Occipital lobe (tissue), 1 donor: ENCODE measurements at regions not wholly inside any gene's neighbourhood (a gene's known extent, or its start where the extent isn't known, plus 50 kb on each side); places are given as distances from the start of the nearest gene placed in this dataset.

Experiments used
- DNase-seq: peaks from one replicate; lab custom pipeline; 2025; lab: John Stamatoyannopoulos, UW

DNA sequence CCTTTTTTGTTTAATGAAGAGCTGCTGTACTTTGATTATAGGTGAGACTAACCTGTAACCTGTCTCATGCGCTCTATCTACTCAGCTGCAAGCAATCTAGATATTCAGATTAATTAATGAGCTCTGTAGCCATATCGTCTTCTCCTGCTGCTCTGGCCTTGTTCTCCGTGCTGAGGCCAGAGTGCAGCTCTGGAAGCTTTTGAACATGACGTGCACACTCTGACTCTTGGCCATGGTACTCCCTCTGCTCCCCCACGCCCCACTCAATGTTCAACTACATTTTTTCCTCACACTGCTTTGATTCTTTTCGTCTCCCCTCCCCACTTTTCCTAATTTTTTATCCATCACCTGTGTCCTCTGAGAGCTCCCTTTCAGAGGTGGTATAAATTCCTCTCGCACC is 751.8 kb downstream of the FGF9 start:
- no peak for DNase-seq

- DNase-seq: no peak
Measured at GRCh38 chr13:22423261-22423660, 752.4 kb downstream of the FGF9 start.

DNA sequence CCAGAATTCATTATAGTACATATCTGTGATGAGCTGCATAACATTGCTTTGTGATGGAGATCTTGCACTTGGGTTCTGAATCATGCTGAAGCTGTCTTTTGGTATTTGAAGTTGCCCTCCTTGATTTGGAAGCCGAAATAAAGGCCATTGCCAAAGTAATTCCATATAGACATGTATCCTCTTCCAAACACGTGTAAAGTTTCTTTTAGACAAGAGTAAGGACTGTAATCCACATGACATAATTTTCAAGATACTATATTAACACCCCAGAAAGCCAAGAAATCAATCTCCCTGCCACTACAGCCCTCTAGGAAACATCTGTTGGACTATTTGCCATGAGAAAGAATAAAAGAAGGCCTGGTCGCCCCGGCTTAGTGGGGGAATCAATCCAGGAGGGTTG is 754.2 kb downstream of the FGF9 start:
- DNase-seq: no peak

DNA sequence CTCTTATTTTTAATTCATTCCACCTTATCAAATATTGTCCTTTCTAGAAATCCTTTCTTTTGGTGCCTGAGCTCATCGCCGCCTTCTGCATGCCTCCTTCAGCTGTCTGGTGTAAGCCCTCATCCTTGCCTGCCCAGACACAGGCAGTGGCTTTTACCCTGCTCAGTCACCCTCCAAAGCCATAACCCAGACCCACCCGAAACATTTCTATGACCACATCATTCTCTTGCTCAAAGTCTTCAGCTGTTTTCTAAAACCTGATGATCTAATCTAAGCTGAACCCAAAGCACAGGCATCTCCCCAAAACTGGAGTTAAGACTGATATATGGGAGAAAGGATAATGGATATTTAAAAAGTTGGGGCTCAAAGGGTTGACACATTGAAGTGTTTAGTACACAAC is 753.7 kb upstream of the SGCG start:
- no peak for DNase-seq

GRCh38 chr13:22427783-22428182 is 753.0 kb upstream of the SGCG start:
- no peak for DNase-seq

DNA sequence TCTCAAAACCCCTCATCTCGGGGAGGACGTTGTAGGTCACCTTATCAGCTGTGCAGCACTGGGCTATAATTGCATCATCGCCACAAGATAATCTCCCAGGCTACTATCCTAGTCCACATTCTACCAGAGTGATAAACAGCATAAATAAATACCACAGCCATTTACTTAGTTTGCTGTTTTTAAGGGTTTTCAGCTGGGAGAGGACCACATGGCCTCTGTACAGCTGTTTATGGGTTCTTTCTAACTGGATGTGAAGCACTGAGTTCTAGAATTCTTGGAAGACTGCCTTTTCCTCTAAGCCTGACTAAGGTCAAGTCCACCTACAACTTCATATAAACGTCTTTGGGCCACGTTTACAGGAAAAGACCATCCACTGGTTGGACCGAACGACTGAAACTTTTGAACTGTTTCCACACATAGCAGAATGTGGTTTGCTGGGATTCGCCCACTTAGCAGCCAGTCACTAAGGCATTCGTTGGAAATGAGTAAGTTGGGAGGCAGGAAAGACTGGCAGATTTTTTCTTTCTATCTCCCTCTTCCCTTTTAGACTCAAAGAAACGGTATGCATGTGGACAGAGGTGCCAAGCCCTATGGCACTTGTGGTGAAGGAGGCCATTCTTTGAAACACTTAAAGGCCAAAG is 752.5 kb upstream of the SGCG start:
- no peak for DNase-seq

DNA sequence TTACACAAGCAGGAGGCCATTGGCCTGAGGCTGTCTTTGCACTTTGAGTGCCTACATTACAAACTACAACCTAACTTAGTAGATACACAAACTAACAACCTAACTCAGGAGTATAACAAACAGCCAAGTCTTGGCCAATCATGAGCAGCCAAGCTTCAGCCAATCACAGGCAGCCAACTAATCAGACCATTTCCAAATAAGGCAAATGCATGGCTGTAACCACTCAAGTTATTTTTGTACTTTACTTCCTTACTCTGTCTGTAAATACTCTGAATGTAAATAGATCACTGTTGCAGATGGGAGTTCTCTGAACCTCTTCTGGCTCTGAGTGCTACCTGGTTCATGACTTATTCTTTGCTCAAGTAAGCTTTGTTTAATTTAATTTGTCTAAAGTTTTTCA is 748.1 kb upstream of the SGCG start:
- DNase-seq: no peak

- DNase-seq: no peak
Measured at GRCh38 chr13:22447132-22447886, 733.5 kb upstream of the SGCG start.

DNA sequence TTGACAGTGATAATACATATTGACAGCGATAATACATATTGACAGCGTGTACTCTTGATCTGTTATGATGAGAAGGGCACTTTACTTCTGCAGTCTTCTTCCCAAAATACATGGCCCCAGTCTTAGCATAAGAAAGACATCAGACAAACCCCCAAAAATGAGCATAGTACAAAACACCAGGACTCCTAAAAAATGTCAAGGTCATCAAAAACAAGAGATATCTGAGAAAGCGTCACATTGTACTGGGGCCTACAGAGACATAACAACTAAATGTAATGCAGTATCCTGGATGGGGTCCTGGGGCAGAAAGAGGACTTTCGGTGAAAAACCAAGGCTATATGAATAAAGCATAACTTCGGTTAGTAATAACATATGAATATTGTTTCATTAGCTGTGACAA is 731.5 kb upstream of the SGCG start:
- DNase-seq: no peak

- no peak for DNase-seq
Measured at GRCh38 chr13:22451327-22451741, 729.4 kb upstream of the SGCG start.

- DNase-seq: no peak
Measured at GRCh38 chr13:22454586-22454985, 726.2 kb upstream of the SGCG start.

DNA sequence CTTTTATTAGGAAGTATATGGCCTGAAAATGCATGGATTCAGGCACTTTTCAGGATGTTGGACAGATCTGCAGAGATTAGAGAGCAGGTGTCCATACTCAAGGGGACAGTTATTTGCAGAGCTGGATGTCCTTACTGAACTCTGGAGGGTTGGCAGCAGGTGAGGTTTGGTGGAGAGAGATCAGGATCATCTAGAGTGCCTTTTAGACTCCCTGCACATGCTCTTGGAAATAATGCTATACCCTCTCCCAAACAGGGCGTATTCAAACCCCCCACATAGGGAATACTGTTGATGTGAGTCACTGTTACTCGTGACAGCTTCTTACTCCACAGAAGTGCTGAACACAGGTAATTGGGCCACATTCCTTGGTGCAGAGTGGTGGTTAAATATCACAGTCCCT is 725.7 kb upstream of the SGCG start:
- DNase-seq: no peak

GRCh38 chr13:22461854-22462490 is 718.8 kb upstream of the SGCG start:
- no peak for DNase-seq

- no peak for DNase-seq
Measured at GRCh38 chr13:22463089-22463488, 717.7 kb upstream of the SGCG start.

DNA sequence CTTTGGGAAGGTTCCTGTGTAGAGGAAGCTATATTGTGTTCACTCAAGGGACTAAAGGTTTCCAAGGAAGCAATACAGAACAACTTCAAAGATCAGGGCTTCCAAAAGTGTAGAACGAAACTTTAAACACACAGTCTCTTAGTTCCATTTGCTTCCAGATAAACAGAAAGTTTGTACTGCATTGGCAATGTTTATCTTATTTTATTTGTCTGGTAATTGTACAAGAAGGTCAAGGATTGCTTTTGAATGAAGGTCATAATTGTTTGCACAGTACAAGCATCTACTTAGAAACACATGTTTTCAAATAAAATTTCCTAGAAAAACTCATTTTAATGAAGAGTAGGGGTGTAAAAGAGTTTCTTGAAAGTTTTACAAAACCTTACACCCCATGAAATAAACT is 712.7 kb upstream of the SGCG start:
- DNase-seq: no peak

- no peak for DNase-seq
Measured at GRCh38 chr13:22468824-22469223, 712.0 kb upstream of the SGCG start.

- no peak for DNase-seq
Measured at GRCh38 chr13:22469452-22469851, 711.3 kb upstream of the SGCG start.

DNA sequence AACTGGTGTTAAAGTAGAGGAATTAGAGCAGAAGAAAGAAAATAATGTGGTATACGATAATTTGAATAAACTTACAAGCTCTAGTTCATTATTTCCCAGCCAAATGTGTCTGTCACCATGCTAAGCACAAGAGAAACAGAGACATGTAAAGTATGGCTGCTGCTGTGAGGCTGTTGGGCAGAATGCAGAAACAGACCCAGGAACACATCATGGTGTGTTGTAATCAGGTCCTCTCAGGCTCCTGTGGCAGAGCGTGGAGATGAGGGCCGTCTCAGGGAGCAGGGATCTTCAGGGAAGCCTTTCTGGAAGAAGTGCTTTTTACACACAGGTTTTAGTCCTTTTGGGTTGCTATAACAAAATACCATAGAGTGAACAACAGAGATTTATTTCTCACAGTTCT is 710.7 kb upstream of the SGCG start:
- no peak for DNase-seq

- DNase-seq: no peak
Measured at GRCh38 chr13:22482496-22483000, 698.2 kb upstream of the SGCG start.

DNA sequence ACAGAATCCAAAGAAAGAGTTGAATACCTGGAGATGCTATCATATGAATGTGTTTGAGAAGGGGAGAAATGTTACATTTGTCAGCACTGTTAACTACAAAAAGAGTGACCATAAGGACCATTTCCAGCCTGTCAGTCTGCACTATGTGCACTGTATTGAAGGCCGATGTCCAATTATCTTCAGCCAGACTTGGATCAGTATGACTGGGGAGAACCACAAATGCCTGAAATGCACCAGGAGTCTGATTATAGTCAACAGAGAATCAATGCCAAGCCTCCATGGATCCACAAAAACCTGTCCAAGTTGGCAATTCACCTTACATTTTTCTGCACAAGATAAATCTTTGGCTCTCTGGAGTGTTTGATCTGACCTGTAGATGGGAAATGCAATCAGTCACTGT is 697.5 kb upstream of the SGCG start:
- DNase-seq: no peak

DNA sequence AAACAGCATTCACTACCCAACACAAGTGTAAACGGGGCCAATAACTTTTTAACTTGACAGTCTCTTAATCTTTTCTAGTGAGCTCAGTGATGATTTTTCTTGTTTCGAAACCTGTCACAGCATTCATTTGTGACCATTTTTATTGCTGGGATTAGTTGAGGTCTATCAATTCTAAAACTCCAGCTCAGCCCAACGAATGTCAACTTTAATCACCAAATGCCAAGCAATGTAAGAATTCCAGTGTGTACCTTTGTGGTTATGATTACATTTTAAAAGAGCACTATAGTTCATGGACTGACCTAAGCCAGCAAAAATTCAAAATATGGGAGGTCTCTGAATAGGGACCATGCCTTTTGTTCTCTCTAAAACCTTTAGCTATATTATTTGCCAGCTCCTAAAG is 694.3 kb upstream of the SGCG start:
- DNase-seq: no peak

DNA sequence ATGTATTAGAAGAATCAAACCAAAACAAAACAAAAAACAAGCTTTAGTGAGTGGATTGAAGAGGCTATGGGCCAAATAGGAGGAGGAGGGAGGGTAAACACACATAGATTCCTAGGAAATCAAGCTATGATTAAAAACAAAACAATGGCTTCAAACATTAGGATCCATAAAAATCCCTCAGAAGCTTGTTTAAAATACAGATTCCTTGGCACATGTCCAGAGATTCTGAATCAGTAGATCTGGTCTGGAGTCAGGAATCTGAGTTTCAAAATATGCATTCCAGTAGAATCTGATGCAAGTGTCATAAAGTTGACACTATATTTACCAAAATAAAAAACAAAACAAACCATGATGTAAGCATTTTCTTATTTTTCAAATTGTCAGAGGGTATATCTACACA is 692.8 kb upstream of the SGCG start:
- DNase-seq: no peak

GRCh38 chr13:22489771-22490170 is 691.0 kb upstream of the SGCG start:
- no peak for DNase-seq
